ENCODE measurements at regions not wholly inside any gene's neighbourhood (a gene's known extent, or its start where the extent isn't known, plus 50 kb on each side); places are given as distances from the start of the nearest gene placed in this dataset.

- Histone ChIP-seq H3K27me3 (replicated peaks; ENCODE audit: control insufficient read depth, insufficient read depth, low read length) (peaks cover 1% of the 10 kb centered on the region), H3K4me3 (replicated peaks; ENCODE audit: low read depth, low read length) (no peak overlapping the region), H3K36me3 (ENCODE audit: control insufficient read depth, insufficient read depth, low read length) (no peaks in the 10 kb centered on the region)
- DNase-seq (ENCODE audit: extremely low read depth, insufficient read length), result peak; percentile 5
- no peak for TF ChIP-seq CTCF (IDR thresholded peaks at IDR 0.05; ENCODE audit: insufficient read depth, low read length, poor library complexity, severe bottlenecking)
Observed at GRCh38 chr12:97275256-97275655, 187.3 kb upstream of the RMST start.

- Histone ChIP-seq H3K4me3 (replicated peaks; ENCODE audit: low read depth, low read length) (no peak overlapping the region), H3K36me3 (ENCODE audit: control insufficient read depth, insufficient read depth, low read length) (no peaks in the 10 kb centered on the region), H3K27me3 (replicated peaks; ENCODE audit: control insufficient read depth, insufficient read depth, low read length) (peaks cover 1% of the 10 kb centered on the region)
- DNase-seq (ENCODE audit: extremely low read depth, insufficient read length), result no peak
- TF ChIP-seq CTCF (IDR thresholded peaks at IDR 0.05; ENCODE audit: insufficient read depth, low read length, poor library complexity, severe bottlenecking), result no peak
Observed at GRCh38 chr12:97275728-97276590, 186.6 kb upstream of the RMST start.

GRCh38 chr12:97276661-97277429, 185.8 kb upstream of the RMST start:
- TF ChIP-seq CTCF (IDR thresholded peaks at IDR 0.05; ENCODE audit: insufficient read depth, low read length, poor library complexity, severe bottlenecking), result no peak
- DNase-seq (ENCODE audit: extremely low read depth, insufficient read length), result no peak
- Histone ChIP-seq H3K4me3 (replicated peaks; ENCODE audit: low read depth, low read length) (no peak overlapping the region), H3K27me3 (replicated peaks; ENCODE audit: control insufficient read depth, insufficient read depth, low read length) (peaks cover 1% of the 10 kb centered on the region), H3K36me3 (ENCODE audit: control insufficient read depth, insufficient read depth, low read length) (no peaks in the 10 kb centered on the region)

GRCh38 chr12:97283297-97283696, 179.3 kb upstream of the RMST start:
- Histone ChIP-seq H3K36me3 (ENCODE audit: control insufficient read depth, insufficient read depth, low read length) (no peaks in the 10 kb centered on the region), H3K4me3 (replicated peaks; ENCODE audit: low read depth, low read length) (no peak overlapping the region), H3K27me3 (replicated peaks; ENCODE audit: control insufficient read depth, insufficient read depth, low read length) (no peaks in the 10 kb centered on the region)
- DNase-seq (ENCODE audit: extremely low read depth, insufficient read length), result no peak
- TF ChIP-seq CTCF (IDR thresholded peaks at IDR 0.05; ENCODE audit: insufficient read depth, low read length, poor library complexity, severe bottlenecking), result peak; percentile 52

- Histone ChIP-seq H3K27me3 (replicated peaks; ENCODE audit: control insufficient read depth, insufficient read depth, low read length) (no peaks in the 10 kb centered on the region), H3K36me3 (ENCODE audit: control insufficient read depth, insufficient read depth, low read length) (no peaks in the 10 kb centered on the region), H3K4me3 (replicated peaks; ENCODE audit: low read depth, low read length) (no peak overlapping the region)
- no peak for TF ChIP-seq CTCF (IDR thresholded peaks at IDR 0.05; ENCODE audit: insufficient read depth, low read length, poor library complexity, severe bottlenecking)
- DNase-seq (ENCODE audit: extremely low read depth, insufficient read length), result no peak
Observed at GRCh38 chr12:97288531-97288930, 174.1 kb upstream of the RMST start.

All from GM06990 (cell line).